Neural cell (in vitro differentiated cells): ENCODE measurements at regions not wholly inside any gene's neighbourhood (a gene's known extent, or its start where the extent isn't known, plus 50 kb on each side); places are given as distances from the start of the nearest gene placed in this dataset.

Experiments
- H2AFZ ChIP-seq: fragments of 200-600, 300-800 bp; sonication (generic), shearing (Covaris generic); 2 replicates; pipeline ENCODE4 v1.6.0; 2014; ENCODE audit warnings: low read depth, mild to moderate bottlenecking, antibody characterized with exemption, low read length, moderate library complexity
- H3F3A ChIP-seq: fragments of 200-600 bp; shearing (Covaris generic); 2 replicates; pipeline ENCODE4 v1.6.1; 2016; ENCODE audit warnings: mild to moderate bottlenecking, moderate library complexity, mixed read lengths, antibody characterized with exemption, low read length; ENCODE audit not compliant: insufficient read depth, poor library complexity, severe bottlenecking
- H3K27ac ChIP-seq: fragments of 200-600, 300-800 bp; sonication (generic), shearing (Covaris generic); 2 replicates; pipeline ENCODE4 v1.5.1; 2014; ENCODE audit warnings: mild to moderate bottlenecking, low read length, moderate library complexity
- H3K27me3 ChIP-seq: fragments of 300-800, 200-600 bp; sonication (generic), shearing (Covaris generic); 2 replicates; pipeline ENCODE4 v1.6.0; 2014; ENCODE audit warnings: mild to moderate bottlenecking, low read depth, low read length, moderate library complexity; ENCODE audit not compliant: insufficient read depth
- H3K36me3 ChIP-seq: fragments of 300-800, 200-600 bp; sonication (generic), shearing (Covaris generic); 2 replicates; pipeline ENCODE4 v1.5.1; 2014; ENCODE audit warnings: mild to moderate bottlenecking, antibody characterized with exemption, low read length, moderate library complexity; ENCODE audit not compliant: insufficient read depth
- H3K4me2 ChIP-seq: fragments of 300-800, 200-600 bp; sonication (generic), shearing (Covaris generic); 2 replicates; pipeline ENCODE4 v1.6.0; 2014; ENCODE audit warnings: mild to moderate bottlenecking, low read length
- H3K4me3 ChIP-seq: fragments of 300-800, 200-600 bp; sonication (generic), shearing (Covaris generic); 2 replicates; pipeline ENCODE4 v1.5.1; 2014; ENCODE audit warnings: mild to moderate bottlenecking, low read length, moderate library complexity
- H3K79me2 ChIP-seq: fragments of 200-600 bp; shearing (Covaris generic); replicated peaks from 2 replicates; pipeline ENCODE4 v1.6.0; 2014; ENCODE audit warnings: mild to moderate bottlenecking, low read length, moderate library complexity; ENCODE audit not compliant: insufficient read depth
- H3K9ac ChIP-seq: fragments of 300-800, 200-600 bp; sonication (generic), shearing (Covaris generic); 2 replicates; pipeline ENCODE4 v1.6.1; 2016; ENCODE audit warnings: mild to moderate bottlenecking, low read length, mixed read lengths
- H3K9me2 ChIP-seq: fragments of 200-600 bp; shearing (Covaris generic); 2 replicates; pipeline ENCODE4 v1.6.1; 2016; ENCODE audit warnings: mild to moderate bottlenecking, low read length, mixed read lengths; ENCODE audit not compliant: insufficient read depth
- H3K9me3 ChIP-seq: fragments of 200-600, 300-800 bp; sonication (generic), shearing (Covaris generic); 2 replicates; pipeline ENCODE4 v1.6.1; 2016; ENCODE audit warnings: mild to moderate bottlenecking, mixed run types, low read length, moderate library complexity, mixed read lengths
- H4K20me1 ChIP-seq: fragments of 200-600 bp; shearing (Covaris generic); 2 replicates; pipeline ENCODE4 v1.6.1; 2016; ENCODE audit warnings: mild to moderate bottlenecking, mixed run types; ENCODE audit not compliant: insufficient read depth
- CTCF ChIP-seq: fragments of 450-650 bp; IDR thresholded peaks from 2 replicates; pipeline ENCODE4 v1.5.1; 2014; ENCODE audit warnings: antibody characterized with exemption, mild to moderate bottlenecking, moderate library complexity; ENCODE audit not compliant: poor library complexity, severe bottlenecking
- EP300 ChIP-seq: fragments of 450-650 bp; conservative IDR thresholded peaks from 2 replicates; pipeline ENCODE4 v1.6.1; 2014; ENCODE audit warnings: antibody characterized with exemption, mild to moderate bottlenecking, moderate library complexity; ENCODE audit not compliant: poor library complexity, severe bottlenecking
- EZH2 ChIP-seq: fragments of 200-600, 300-800 bp; shearing (Covaris generic), sonication (generic); IDR thresholded peaks from 2 replicates; pipeline ENCODE4 v1.6.1; 2014; ENCODE audit warnings: antibody characterized with exemption, low read length, borderline replicate concordance, mild to moderate bottlenecking; ENCODE audit not compliant: insufficient read depth, poor library complexity, severe bottlenecking
- MXI1 ChIP-seq: fragments of 450-650 bp; conservative IDR thresholded peaks from 2 replicates; pipeline ENCODE4 v1.6.1; 2014; ENCODE audit warnings: antibody characterized with exemption, mild to moderate bottlenecking; ENCODE audit not compliant: poor library complexity, severe bottlenecking
- POLR2AphosphoS5 ChIP-seq: IDR thresholded peaks from 2 replicates; pipeline ENCODE4 v1.6.1; 2012
- RAD21 ChIP-seq: fragments of 450-650 bp; conservative IDR thresholded peaks from 2 replicates; pipeline ENCODE4 v1.6.1; 2014; ENCODE audit warnings: antibody characterized with exemption, mild to moderate bottlenecking, moderate library complexity
- REST ChIP-seq: IDR thresholded peaks from 2 replicates; pipeline ENCODE4 v1.6.1; 2012; ENCODE audit warnings: borderline replicate concordance
- SMC3 ChIP-seq: fragments of 450-650 bp; conservative IDR thresholded peaks from 2 replicates; pipeline ENCODE4 v1.6.1; 2014; ENCODE audit warnings: antibody characterized with exemption, mild to moderate bottlenecking, moderate library complexity; ENCODE audit not compliant: poor library complexity
- TAF1 ChIP-seq: IDR thresholded peaks from 2 replicates; pipeline ENCODE4 v1.6.1; 2012; ENCODE audit warnings: low read depth

- TF ChIP-seq MXI1 (no peak), POLR2AphosphoS5 (no peak), EZH2 (no peak), SMC3 (no peak), REST (no peak), RAD21 (no peak), TAF1 (no peak), CTCF (no peak)
- no peak overlapping the region for H3K9ac ChIP-seq
- H4K20me1 ChIP-seq: no peaks in the 10 kb centered on the region
- H3K4me3 ChIP-seq: no peak overlapping the region
- no peak overlapping the region for H3K4me2 ChIP-seq
- no peak overlapping the region for H2AFZ ChIP-seq
- no peaks in the 10 kb centered on the region for H3K36me3 ChIP-seq
- no peaks in the 10 kb centered on the region for H3F3A ChIP-seq
- no peaks in the 10 kb centered on the region for H3K9me2 ChIP-seq
- H3K9me3 ChIP-seq: no peaks in the 10 kb centered on the region
- no peaks in the 10 kb centered on the region for H3K79me2 ChIP-seq
- H3K27me3 ChIP-seq: no peaks in the 10 kb centered on the region
- H3K27ac ChIP-seq: no peak overlapping the region
These were observed 114.6 kb upstream of the HS3ST2 start for GRCh38 chr16:22699356-22699755.

- Histone ChIP-seq H3K9me3 (no peaks in the 10 kb centered on the region), H3K36me3 (no peaks in the 10 kb centered on the region), H3K9ac (no peak overlapping the region), H3K27me3 (no peaks in the 10 kb centered on the region), H3F3A (no peaks in the 10 kb centered on the region), H3K4me2 (no peak overlapping the region), H3K9me2 (no peaks in the 10 kb centered on the region), H2AFZ (no peak overlapping the region), H3K4me3 (no peak overlapping the region), H3K79me2 (no peaks in the 10 kb centered on the region), H4K20me1 (no peaks in the 10 kb centered on the region), H3K27ac (no peak overlapping the region)
- TF ChIP-seq EP300 (no peak), CTCF (peak; percentile 8)
These were observed 108.2 kb upstream of the HS3ST2 start for GRCh38 chr16:22705799-22706198.
